Activated naive CD4-positive, alpha-beta T cell treated with anti-CD3 and anti-CD28 coated beads, Interleukin-2, amount 50 U/mL, for 24 hours (primary cell): ENCODE measurements at regions not wholly inside any gene's neighbourhood (a gene's known extent, or its start where the extent isn't known, plus 50 kb on each side); places are given as distances from the start of the nearest gene placed in this dataset.

Experiments
- H3K27ac Mint-ChIP-seq: one replicate; pipeline ENCODE4 v1.8.0; 2021; ENCODE audit warnings: mild to moderate bottlenecking, mixed read lengths
- H3K27me3 Mint-ChIP-seq: one replicate; pipeline ENCODE4 v1.8.0; 2021; ENCODE audit warnings: mixed read lengths
- H3K36me3 Mint-ChIP-seq: one replicate; pipeline ENCODE4 v1.8.0; 2021; ENCODE audit warnings: mixed read lengths
- H3K4me1 Mint-ChIP-seq: one replicate; pipeline ENCODE4 v1.8.0; 2021; ENCODE audit warnings: mixed read lengths
- H3K4me3 Mint-ChIP-seq: one replicate; pipeline ENCODE4 v1.8.0; 2021; ENCODE audit warnings: mild to moderate bottlenecking, mixed read lengths
- H3K9me3 Mint-ChIP-seq: one replicate; pipeline ENCODE4 v1.8.0; 2021; ENCODE audit warnings: mixed read lengths

DNA sequence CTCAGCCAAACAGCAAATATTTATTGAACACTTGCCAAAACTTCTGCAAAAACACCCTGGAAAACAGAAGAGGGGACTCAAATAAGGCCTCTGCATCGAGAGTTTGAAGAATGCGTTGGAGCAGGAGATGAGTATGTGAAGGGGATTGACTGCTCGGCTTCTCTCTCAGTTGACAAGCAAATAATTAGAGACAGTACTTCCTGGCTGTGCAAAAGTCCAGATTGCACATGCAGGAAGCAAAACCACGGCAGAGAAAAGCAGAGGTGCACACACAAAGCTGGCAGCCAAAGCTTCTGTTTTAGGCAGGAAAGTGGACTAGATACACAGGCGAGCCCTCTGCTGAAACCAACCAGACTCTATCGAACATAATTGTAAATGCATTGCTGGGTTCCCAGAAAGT is 343.6 kb upstream of the MGMT start:
- Mint-ChIP-seq H3K9me3 (no peaks in the 10 kb centered on the region), H3K36me3 (no peaks in the 10 kb centered on the region), H3K4me3 (no peak overlapping the region), H3K4me1 (peaks cover 10% of the 10 kb centered on the region), H3K27ac (no peak overlapping the region), H3K27me3 (no peaks in the 10 kb centered on the region)

DNA sequence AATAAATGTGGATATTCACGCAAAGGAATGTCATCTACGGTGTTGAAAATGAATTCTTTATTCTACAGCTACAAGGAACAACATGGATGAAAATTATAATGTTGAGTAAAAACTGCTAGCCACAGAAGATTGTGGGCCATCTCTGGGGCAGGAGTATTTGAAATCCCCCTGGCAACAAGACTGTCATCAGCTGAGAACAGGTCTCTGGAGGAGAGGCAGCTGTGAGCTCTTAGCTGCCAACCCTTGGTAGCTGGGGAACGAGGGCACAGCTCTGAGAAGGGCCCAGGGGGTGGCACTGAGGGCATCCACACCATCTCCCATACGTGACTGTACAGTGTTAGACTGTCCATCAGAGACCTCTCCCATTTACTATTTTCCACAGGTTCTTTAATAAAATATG is 340.1 kb upstream of the MGMT start:
- no peaks in the 10 kb centered on the region for H3K36me3 Mint-ChIP-seq
- H3K4me1 Mint-ChIP-seq, result no peaks in the 10 kb centered on the region
- H3K27ac Mint-ChIP-seq, result no peak overlapping the region
- no peak overlapping the region for H3K4me3 Mint-ChIP-seq
- no peaks in the 10 kb centered on the region for H3K27me3 Mint-ChIP-seq
- H3K9me3 Mint-ChIP-seq, result no peaks in the 10 kb centered on the region

DNA sequence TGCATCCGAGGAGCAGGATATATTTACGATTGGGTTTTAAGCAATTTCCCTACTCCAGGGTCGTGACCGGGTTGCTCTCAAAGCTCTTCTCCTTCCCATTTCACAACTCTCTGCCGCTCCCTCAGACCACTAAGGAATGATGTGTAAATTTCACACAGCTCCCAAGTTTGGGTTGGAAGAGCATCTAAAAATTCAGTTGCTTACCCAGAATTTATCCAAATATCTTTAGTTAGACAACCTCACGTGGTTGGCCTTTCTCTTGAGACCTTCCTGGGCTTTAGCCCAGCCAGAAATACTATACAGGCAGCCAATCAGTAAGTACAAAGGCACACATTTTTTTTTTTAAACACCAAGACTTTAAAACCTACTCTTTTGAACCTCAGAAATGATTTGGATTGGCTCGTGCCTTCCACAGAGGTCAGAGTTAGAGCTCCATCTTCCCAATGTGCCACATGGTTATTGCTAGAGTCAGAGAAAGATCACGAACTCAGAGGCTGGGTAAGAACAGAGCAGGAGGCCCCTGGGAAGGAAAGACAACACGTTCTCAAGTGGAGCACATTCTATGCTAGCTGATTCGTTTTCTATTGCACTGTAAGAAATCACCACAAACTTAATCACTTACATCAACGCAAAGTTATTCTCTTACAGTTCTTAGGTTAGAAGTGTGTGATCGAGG is 335.4 kb upstream of the MGMT start:
- Mint-ChIP-seq H3K4me3 (no peak overlapping the region), H3K27me3 (no peaks in the 10 kb centered on the region), H3K36me3 (no peaks in the 10 kb centered on the region), H3K9me3 (no peaks in the 10 kb centered on the region), H3K27ac (no peak overlapping the region), H3K4me1 (no peaks in the 10 kb centered on the region)

DNA sequence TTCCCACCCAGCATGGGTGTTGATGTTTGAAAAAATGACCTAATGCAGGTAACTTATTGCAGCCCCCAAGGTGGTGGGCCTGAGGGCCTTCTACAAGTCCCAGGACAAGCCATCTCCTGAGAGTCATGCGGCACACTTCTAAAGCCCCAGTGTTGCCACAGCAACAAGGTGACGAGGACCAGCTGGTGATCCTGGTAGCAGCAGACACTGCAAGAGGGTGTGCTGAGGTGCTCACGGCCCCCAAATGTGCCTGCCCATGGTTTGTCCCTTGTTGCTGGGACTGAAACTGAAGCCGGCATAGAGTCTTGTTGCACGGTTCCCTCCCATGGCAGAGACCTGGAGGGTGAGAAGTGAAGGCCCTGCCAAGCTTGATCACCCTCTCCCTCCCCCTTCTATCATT is 333.2 kb upstream of the MGMT start:
- Mint-ChIP-seq H3K36me3 (no peaks in the 10 kb centered on the region), H3K4me1 (no peaks in the 10 kb centered on the region), H3K27me3 (no peaks in the 10 kb centered on the region), H3K9me3 (no peaks in the 10 kb centered on the region), H3K4me3 (no peak overlapping the region), H3K27ac (no peak overlapping the region)

DNA sequence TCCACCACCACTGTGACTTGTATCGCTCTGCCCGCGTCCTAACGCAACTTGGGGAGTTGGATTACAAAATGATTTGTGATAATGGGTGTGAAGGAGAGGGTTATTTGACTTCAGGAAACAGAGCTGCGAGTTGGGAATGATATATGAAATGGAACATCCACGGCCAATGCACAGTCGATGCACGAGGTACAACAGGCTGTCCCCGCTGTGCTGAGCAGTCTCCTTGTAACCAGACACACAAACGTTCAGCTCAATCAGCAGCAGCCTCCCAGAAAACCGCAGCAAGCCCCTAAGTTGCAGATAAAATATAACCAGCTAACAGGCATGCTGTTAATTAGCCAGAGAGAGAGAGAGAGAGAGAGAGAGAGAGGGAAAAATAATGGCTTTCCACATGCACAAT is 332.7 kb upstream of the MGMT start:
- Mint-ChIP-seq H3K27ac (no peak overlapping the region), H3K27me3 (no peaks in the 10 kb centered on the region), H3K4me1 (no peaks in the 10 kb centered on the region), H3K36me3 (no peaks in the 10 kb centered on the region), H3K9me3 (no peaks in the 10 kb centered on the region), H3K4me3 (no peak overlapping the region)

DNA sequence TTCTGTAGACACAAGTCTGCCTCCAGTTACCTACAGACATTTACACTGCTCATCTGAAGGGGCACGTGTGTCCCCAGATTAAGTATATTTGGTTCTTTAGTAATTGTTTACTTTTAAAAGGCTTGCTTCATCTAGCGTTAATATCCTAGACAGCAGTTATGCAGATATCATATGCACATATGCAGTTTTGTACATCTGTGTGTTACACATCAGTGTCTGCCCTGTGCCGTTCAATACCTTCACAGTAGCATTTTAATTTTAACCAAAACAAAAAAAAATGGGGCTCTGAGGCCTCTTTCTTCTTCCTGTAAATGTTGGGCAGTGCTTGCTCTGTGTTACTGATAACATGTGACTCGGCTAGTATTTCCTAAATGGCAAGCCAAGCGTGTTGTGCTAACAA is 331.4 kb upstream of the MGMT start:
- Mint-ChIP-seq H3K4me1 (no peaks in the 10 kb centered on the region), H3K9me3 (no peaks in the 10 kb centered on the region), H3K27me3 (peaks cover 1% of the 10 kb centered on the region), H3K27ac (no peak overlapping the region), H3K4me3 (no peak overlapping the region), H3K36me3 (no peaks in the 10 kb centered on the region)

DNA sequence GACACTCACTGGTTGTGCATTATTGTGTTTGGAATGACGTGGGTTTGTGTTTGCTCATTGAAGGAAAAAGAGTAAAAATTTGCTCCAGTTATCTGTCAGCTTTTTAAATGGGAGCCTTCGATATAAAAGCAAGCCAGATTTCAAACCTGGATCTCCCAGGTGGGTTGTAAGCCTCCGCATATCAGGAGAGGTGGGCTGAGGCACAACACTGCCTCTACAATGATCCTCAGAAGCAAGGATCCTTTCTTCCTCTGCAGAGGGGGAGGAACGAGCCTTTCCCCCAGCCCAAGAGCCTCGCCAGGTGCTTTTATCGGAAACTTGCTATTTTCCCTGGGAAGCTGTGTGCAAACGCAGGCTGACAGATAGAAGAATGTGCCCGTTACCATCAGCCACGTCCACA is 331.0 kb upstream of the MGMT start:
- H3K4me1 Mint-ChIP-seq, result peaks cover under 1% of the 10 kb centered on the region
- H3K27me3 Mint-ChIP-seq, result peaks cover 1% of the 10 kb centered on the region
- no peak overlapping the region for H3K4me3 Mint-ChIP-seq

DNA sequence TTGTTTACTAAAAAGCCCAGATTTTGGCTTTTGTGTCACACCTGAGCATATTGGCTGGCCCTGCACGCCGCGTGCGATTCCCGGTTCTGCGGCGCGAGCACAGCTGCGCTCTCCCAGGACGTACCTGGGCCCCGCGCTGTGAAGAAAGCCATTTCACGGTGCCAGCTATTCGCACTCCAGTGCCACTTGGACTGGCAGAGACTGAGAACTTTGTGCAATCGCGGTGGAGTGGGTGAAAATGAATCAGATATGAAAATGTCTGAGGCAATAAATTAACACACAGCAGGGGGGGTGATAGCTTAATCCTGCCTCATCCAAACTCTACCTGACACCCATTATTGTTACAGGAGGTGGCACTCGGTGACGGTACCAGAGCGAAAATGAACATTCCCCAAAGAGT is 330.1 kb upstream of the MGMT start:
- Mint-ChIP-seq H3K27me3 (peaks cover 5% of the 10 kb centered on the region), H3K27ac (no peak overlapping the region)

More for the DNA sequence above, 331.0 kb upstream of the MGMT start:
- no peaks in the 10 kb centered on the region for H3K36me3 Mint-ChIP-seq
- H3K9me3 Mint-ChIP-seq, result no peaks in the 10 kb centered on the region
- no peak overlapping the region for H3K27ac Mint-ChIP-seq

DNA sequence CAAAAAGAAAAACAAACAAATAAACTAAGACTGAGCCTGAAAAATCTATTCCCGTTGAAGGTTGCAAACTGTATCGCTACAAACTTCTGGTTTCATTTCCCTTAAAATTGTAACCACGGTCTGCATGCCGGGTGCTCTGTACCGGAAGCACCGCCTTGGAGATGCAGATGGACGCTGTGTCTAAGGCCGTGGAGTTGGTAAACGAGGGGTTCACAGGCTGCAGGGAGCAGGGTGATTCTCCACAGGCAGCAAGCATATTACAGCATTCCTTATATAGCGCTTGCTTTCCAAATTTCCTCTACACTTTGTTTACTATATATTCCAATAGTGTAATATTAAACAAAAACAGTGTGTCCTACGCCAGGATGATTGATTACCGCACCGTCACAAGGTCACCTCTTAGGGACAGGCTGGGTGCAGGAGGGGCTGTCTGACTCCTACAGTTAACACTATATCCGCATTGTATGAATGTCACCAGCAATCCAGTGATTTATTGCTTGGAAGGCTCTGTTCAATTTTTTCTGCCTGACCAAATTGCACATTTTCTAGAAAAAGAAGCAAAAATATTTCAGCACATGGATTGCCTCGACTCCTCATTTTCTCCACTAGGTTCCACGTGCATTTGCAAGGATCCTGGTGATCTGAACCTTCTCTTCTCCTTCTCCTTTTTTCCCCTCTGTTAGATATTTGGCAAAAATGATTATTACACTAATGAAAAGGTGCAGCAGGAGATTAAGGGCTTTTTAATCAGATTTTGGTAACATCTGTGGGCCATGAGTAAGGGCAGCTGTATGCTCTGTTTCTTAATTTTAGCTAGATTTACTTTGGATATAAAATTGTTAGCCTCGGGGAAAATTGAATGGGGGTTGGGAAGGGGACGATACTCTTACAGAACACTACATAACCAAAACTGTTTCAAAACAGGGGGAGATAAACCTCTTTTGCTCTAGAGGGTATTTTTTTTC is 325.8 kb upstream of the MGMT start:
- Mint-ChIP-seq H3K9me3 (no peaks in the 10 kb centered on the region), H3K27ac (no peak overlapping the region), H3K36me3 (no peaks in the 10 kb centered on the region), H3K4me3 (no peak overlapping the region), H3K4me1 (peaks cover 4% of the 10 kb centered on the region), H3K27me3 (peaks cover 7% of the 10 kb centered on the region)

More for the DNA sequence above, 330.1 kb upstream of the MGMT start:
- no peaks in the 10 kb centered on the region for H3K36me3 Mint-ChIP-seq
- H3K4me1 Mint-ChIP-seq, result peaks cover 4% of the 10 kb centered on the region
- no peaks in the 10 kb centered on the region for H3K9me3 Mint-ChIP-seq
- no peak overlapping the region for H3K4me3 Mint-ChIP-seq

DNA sequence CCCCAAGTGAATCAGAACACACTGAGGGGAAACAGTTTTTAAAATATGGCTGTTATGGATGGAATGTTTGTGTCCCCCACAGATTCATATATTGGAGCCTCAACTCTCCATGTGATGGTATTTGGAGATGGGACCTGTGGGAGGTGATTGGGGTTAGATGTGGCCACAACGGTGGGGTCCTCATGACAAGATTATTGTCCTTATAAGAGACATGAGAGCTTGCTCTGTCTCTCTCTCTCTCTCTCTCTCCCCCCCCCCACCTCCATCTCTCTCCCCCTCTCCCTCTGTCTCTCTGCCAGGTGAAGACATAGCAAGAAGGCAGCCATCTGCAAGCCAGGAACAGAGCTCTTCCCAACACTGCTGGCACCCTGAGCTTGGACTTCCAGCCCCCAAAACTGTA is 315.8 kb upstream of the MGMT start:
- Mint-ChIP-seq H3K4me1 (no peaks in the 10 kb centered on the region), H3K9me3 (peaks cover 6% of the 10 kb centered on the region), H3K27me3 (no peaks in the 10 kb centered on the region), H3K27ac (no peak overlapping the region), H3K4me3 (no peak overlapping the region), H3K36me3 (peaks cover 3% of the 10 kb centered on the region)

DNA sequence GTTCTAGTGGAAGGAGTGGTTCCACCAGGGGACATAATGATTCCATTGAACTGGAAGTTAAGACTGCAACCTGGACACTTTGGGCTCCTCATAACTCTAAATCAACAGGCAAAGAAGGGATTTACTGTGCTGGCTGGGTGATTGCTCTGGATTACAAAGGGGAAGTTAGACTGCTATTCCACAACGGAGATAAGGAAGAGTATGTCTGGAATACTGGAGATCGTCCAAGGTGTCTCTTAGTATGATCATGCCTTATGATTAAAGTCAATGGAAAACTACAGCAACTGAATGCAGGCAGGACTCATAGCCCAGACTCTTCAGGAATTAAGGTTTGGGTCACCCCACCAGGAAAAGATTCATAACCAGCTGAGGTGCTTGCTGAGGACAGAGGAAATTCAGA is 310.6 kb upstream of the MGMT start:
- H3K27me3 Mint-ChIP-seq, result no peaks in the 10 kb centered on the region
- no peaks in the 10 kb centered on the region for H3K4me1 Mint-ChIP-seq
- H3K36me3 Mint-ChIP-seq, result peaks cover 5% of the 10 kb centered on the region
- H3K27ac Mint-ChIP-seq, result no peak overlapping the region
- no peak overlapping the region for H3K4me3 Mint-ChIP-seq
- peaks cover 6% of the 10 kb centered on the region for H3K9me3 Mint-ChIP-seq

DNA sequence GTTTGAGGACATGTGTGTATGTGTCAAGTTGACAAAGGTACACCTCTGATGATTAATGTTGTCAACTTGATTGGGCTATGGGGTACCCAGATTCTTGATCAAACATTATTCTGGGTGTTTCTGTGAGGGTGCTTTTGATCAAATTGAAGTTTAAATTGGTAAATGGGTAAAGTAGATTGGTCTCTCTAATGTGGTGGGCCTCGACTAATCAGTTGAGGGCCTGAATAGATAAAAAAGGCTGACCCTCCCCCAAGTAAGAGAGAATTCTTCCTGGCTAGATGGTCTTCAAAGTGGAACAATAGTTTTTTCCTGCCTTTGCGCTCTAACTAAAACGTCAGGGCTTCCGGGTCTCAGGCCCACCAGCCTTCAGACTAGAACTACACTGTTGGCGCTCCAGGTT is 309.9 kb upstream of the MGMT start:
- Mint-ChIP-seq H3K4me3 (no peak overlapping the region), H3K27me3 (no peaks in the 10 kb centered on the region), H3K4me1 (no peaks in the 10 kb centered on the region), H3K36me3 (peaks cover 5% of the 10 kb centered on the region), H3K27ac (no peak overlapping the region), H3K9me3 (peaks cover 6% of the 10 kb centered on the region)

DNA sequence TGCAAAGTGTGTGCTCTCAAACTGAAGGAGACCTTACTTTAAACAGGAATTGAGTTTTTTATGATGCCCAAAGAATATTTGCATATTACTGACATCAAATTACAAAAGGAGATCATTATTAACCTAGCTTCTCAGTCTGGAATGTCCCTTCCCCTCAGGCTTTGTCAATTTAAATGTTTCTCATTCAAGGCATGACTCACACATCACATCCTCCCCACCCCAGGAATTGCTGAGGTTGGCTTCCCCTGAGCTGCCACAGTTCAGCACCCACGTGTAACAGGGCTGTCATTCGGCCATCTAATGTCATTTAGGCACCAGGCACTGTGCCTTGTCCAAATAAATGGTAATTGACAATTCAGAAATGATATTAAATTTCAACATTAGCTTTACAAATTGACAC is 305.9 kb upstream of the MGMT start:
- Mint-ChIP-seq H3K4me1 (no peaks in the 10 kb centered on the region), H3K9me3 (no peaks in the 10 kb centered on the region), H3K4me3 (no peak overlapping the region), H3K27me3 (peaks cover 2% of the 10 kb centered on the region), H3K36me3 (peaks cover 2% of the 10 kb centered on the region), H3K27ac (no peak overlapping the region)

DNA sequence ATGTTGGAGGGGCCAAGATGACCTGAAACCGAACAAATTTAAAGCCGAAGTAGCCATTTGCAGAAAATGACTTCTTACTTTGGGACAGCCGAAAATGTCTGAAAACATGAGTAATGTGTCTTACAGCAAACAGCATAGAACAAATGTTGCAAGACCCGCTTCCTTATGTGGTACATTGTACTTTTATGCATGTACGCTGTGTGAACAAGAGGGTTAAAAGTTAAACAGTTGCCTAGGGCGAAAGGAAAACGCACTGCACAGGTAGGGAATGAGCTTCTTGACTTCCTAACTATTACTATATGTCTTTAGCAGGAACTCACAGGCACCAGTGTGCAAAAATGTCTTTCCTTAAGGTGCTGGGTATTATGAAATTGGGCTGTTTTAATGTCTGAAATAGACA is 303.5 kb upstream of the MGMT start:
- H3K4me1 Mint-ChIP-seq, result no peaks in the 10 kb centered on the region
- H3K27ac Mint-ChIP-seq, result no peak overlapping the region
- H3K9me3 Mint-ChIP-seq, result no peaks in the 10 kb centered on the region
- no peak overlapping the region for H3K4me3 Mint-ChIP-seq
- no peaks in the 10 kb centered on the region for H3K36me3 Mint-ChIP-seq
- peaks cover 2% of the 10 kb centered on the region for H3K27me3 Mint-ChIP-seq

DNA sequence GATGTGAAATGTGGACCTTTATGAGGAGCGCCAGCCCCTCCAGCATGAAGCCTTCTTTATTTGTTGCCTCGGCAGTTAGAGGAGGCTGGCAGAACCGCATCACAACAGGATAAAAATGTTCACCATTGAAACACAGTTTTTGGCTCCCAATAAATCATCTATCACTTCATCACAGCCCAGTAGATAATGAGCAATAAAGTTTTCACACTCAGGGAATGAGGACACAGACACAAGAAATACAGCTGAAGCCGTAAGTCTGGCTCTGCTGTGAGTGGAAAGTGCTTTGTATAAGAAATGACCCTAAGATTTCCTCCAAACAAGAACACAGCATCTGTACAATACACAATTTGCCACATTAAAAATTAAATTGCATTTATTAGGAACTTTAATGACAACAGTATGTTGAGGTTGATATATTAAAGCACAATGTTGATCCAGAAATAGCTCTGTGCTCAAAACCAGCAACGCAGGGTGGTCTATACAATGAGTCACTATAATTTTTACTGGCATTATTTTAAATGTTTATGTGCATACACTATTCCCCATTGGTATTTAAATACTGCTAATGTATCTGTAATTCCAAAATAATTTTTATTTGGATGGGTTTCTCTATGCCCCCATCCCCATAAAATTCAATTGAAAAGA is 301.8 kb upstream of the MGMT start:
- Mint-ChIP-seq H3K9me3 (no peaks in the 10 kb centered on the region), H3K4me1 (no peaks in the 10 kb centered on the region), H3K36me3 (no peaks in the 10 kb centered on the region), H3K27me3 (peaks cover 2% of the 10 kb centered on the region), H3K4me3 (no peak overlapping the region), H3K27ac (no peak overlapping the region)

DNA sequence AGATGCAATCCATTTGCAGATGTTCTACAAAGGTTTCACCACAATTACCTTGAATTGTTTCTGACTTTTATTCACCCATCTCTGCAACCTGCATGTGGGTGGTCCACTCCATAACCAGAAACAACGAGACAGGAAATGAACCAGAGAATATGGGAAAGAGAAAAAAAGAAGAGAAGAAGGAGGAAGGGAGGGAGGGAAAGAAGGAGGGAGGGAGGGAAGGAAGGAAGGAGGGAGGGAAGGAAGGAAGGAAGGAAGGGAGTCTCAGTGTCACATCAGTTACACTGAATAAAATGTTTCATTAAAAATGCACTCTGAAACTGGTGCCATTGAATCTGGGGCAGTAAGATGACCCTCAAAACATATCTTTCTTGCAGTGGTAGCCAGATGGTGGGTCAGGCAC is 301.3 kb upstream of the MGMT start:
- H3K4me3 Mint-ChIP-seq, result no peak overlapping the region
- no peaks in the 10 kb centered on the region for H3K9me3 Mint-ChIP-seq
- H3K27me3 Mint-ChIP-seq, result peaks cover 2% of the 10 kb centered on the region
- H3K27ac Mint-ChIP-seq, result no peak overlapping the region
- no peaks in the 10 kb centered on the region for H3K4me1 Mint-ChIP-seq
- H3K36me3 Mint-ChIP-seq, result no peaks in the 10 kb centered on the region
